Upper lobe of left lung (tissue), 4 donors: ENCODE measurements at regions not wholly inside any gene's neighbourhood (a gene's known extent, or its start where the extent isn't known, plus 50 kb on each side); places are given as distances from the start of the nearest gene placed in this dataset.

Source experiments
- EP300 ChIP-seq, 4 donors: sonication (generic); formaldehyde crosslinking; IDR thresholded peaks; one replicate each; pipeline ENCODE4 v1.5.1; 2017; ENCODE audit warnings: antibody characterized with exemption in 4 of 4, control low read depth in 2 of 4
- POLR2A ChIP-seq, 4 donors: fragments of 450-650 bp; IDR thresholded peaks; one replicate each; pipeline ENCODE4 v1.5.1; 2016 to 2017; ENCODE audit warnings: antibody characterized with exemption in 4 of 4, mild to moderate bottlenecking in 2 of 4
- POLR2AphosphoS5 ChIP-seq, 2 donors: sonication (generic); formaldehyde crosslinking; IDR thresholded peaks; one replicate each; pipeline ENCODE4 v1.5.1; 2017; ENCODE audit warnings: antibody characterized with exemption in 2 of 2
- TF ChIP-seq, protein P1 (sequence below), 6 experiments: fragments of 450-650 bp in 4 of 6; fragments of 200-600 bp in 2 of 6; sonication (generic) in 2 of 6; IDR thresholded peaks; one replicate each; pipeline ENCODE4 v1.5.1; 2016 to 2019; ENCODE audit warnings: antibody characterized with exemption in 6 of 6

- TF ChIP-seq POLR2A (IDR thresholded peaks at IDR 0.05) (no peak), EP300 (IDR thresholded peaks at IDR 0.05) (no peak), POLR2AphosphoS5 (IDR thresholded peaks at IDR 0.05) (no peak)
- TF ChIP-seq, protein P1, sequence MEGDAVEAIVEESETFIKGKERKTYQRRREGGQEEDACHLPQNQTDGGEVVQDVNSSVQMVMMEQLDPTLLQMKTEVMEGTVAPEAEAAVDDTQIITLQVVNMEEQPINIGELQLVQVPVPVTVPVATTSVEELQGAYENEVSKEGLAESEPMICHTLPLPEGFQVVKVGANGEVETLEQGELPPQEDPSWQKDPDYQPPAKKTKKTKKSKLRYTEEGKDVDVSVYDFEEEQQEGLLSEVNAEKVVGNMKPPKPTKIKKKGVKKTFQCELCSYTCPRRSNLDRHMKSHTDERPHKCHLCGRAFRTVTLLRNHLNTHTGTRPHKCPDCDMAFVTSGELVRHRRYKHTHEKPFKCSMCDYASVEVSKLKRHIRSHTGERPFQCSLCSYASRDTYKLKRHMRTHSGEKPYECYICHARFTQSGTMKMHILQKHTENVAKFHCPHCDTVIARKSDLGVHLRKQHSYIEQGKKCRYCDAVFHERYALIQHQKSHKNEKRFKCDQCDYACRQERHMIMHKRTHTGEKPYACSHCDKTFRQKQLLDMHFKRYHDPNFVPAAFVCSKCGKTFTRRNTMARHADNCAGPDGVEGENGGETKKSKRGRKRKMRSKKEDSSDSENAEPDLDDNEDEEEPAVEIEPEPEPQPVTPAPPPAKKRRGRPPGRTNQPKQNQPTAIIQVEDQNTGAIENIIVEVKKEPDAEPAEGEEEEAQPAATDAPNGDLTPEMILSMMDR (IDR thresholded peaks at IDR 0.05) = no peak
Observed at GRCh38 chr7:46127814-46128213, 206.7 kb upstream of the IGFBP3 start.
